ENCODE measurements at regions not wholly inside any gene's neighbourhood (a gene's known extent, or its start where the extent isn't known, plus 50 kb on each side); places are given as distances from the start of the nearest gene placed in this dataset.

- ChIA-PET POLR2A (no interaction called here), CTCF (ENCODE audit: low intra/inter-chr PET ratio) (no interaction called here)
- H2AFZ ChIP-seq (ENCODE audit: low read depth, low read length), result no peak overlapping the region
- intact Hi-C loops (cut with micrococcal nuclease) (no loop called here), in situ Hi-C loops (cut with MboI) (no loop called here)
- BruUV-seq (replicated peaks), result no TSS peak
- no peak overlapping the region for H3K4me3 ChIP-seq
- no peaks in the 10 kb centered on the region for H3K36me3 ChIP-seq (ENCODE audit: control insufficient read depth, insufficient read depth, low read length)
- H4K20me1 ChIP-seq (replicated peaks; ENCODE audit: control insufficient read depth, insufficient read depth, low read length), result no peaks in the 10 kb centered on the region
- FAIRE-seq (no peak), DNase-seq (ENCODE audit: extremely low read depth in 1 of 4, low spot score in 3 of 4) (no peak), ATAC-seq (no peak)
- H3K79me2 ChIP-seq (ENCODE audit: control insufficient read depth, insufficient read depth, low read length), result no peaks in the 10 kb centered on the region
- H3K9ac ChIP-seq (ENCODE audit: insufficient read depth in 1 of 2, low read depth in 2 of 2, low read length in 2 of 2), result no peak overlapping the region
- no peaks in the 10 kb centered on the region for H3K9me1 ChIP-seq (ENCODE audit: control insufficient read depth, insufficient read depth, low read length)
- H3K27me3 ChIP-seq (ENCODE audit: control insufficient read depth in 2 of 2, insufficient read depth in 2 of 2, low read length in 2 of 2), result peaks cover 5 to 6% of the 10 kb centered on the region in 2 experiments; a peak in 3 of 5 replicates
- H3K27ac ChIP-seq (ENCODE audit: extremely low read depth, low read depth, low read length), result no peak overlapping the region
- H3K4me1 ChIP-seq (replicated peaks in 1 of 2; ENCODE audit: control insufficient read depth in 2 of 2, insufficient read depth in 2 of 2, low read length in 2 of 2), result no peaks in the 10 kb centered on the region
- peaks cover 3% of the 10 kb centered on the region for H3K9me3 ChIP-seq (replicated peaks; ENCODE audit: control insufficient read depth, insufficient read depth, low read depth, low read length)
- H3K4me2 ChIP-seq (ENCODE audit: insufficient read depth, low read length), result no peak overlapping the region
- no peak for TF ChIP-seq ZNF124 (CRISPR knock-in tag; IDR thresholded peaks at IDR 0.05)
- no peak for TF ChIP-seq ZNF609 (CRISPR knock-in tag; IDR thresholded peaks at IDR 0.05; ENCODE audit: borderline replicate concordance)
- no peak for TF ChIP-seq ZNF444 (CRISPR knock-in tag; IDR thresholded peaks at IDR 0.05)
- no peak for TF ChIP-seq CBFA2T3 (IDR thresholded peaks at IDR 0.05)
- no peak for TF ChIP-seq ZBTB11 (CRISPR knock-in tag; IDR thresholded peaks at IDR 0.05)
- no peak for TF ChIP-seq ZNF639 (CRISPR knock-in tag; conservative IDR thresholded peaks at IDR 0.05 in 1 of 2, IDR thresholded peaks at IDR 0.05 in 1 of 2)
- no peak for TF ChIP-seq CREM (IDR thresholded peaks at IDR 0.05; ENCODE audit: low read depth)
- no peak for TF ChIP-seq TGIF2 (CRISPR knock-in tag; IDR thresholded peaks at IDR 0.05)
- no peak for TF ChIP-seq ZNF217 (CRISPR knock-in tag; IDR thresholded peaks at IDR 0.05)
- TF ChIP-seq ZFP36 (IDR thresholded peaks at IDR 0.05; ENCODE audit: low read depth, low read length, partially characterized antibody), result no peak
- no peak for TF ChIP-seq ETS2 (tag; IDR thresholded peaks at IDR 0.05; ENCODE audit: borderline replicate concordance, poor library complexity, severe bottlenecking)
- no peak for TF ChIP-seq ILK (tag; IDR thresholded peaks at IDR 0.05; ENCODE audit: borderline replicate concordance, low read depth)
- no peak for TF ChIP-seq LEF1 (IDR thresholded peaks at IDR 0.05)
Measured at GRCh38 chr2:48034295-48034694, 128.0 kb upstream of the FBXO11 start.

Measured in K562 (cell line).